Activated T-cell treated with anti-CD3 and anti-CD28 coated beads, Interleukin-2, amount 50 U/mL, for 72 hours (primary cell): ENCODE measurements at regions not wholly inside any gene's neighbourhood (a gene's known extent, or its start where the extent isn't known, plus 50 kb on each side); places are given as distances from the start of the nearest gene placed in this dataset.

Experiments
- ATAC-seq, 2 donors: fragments of 150-1000 bp; cut with Tn5 transposase; replicated peaks in 1 of 2; 2 replicates each; pipeline ENCODE4 v1.10.0; 2021; ENCODE audit warnings: moderate library complexity in 2 of 2, mild to moderate bottlenecking in 1 of 2
- DNase-seq, 2 donors: peaks; one replicate each; pipeline ENCODE4 v3.0.0; 2021 to 2022; ENCODE audit warnings: mixed read lengths in 1 of 2
- H3K27ac Mint-ChIP-seq: one replicate; pipeline ENCODE4 v1.8.0; 2022; ENCODE audit warnings: mild to moderate bottlenecking, moderate library complexity, mixed read lengths
- H3K27me3 Mint-ChIP-seq: one replicate; pipeline ENCODE4 v1.8.0; 2022; ENCODE audit warnings: low read depth, mixed read lengths
- H3K36me3 Mint-ChIP-seq, 2 donors: one replicate each; pipeline ENCODE4 v1.8.0; 2022; ENCODE audit warnings: mixed read lengths in 2 of 2, mild to moderate bottlenecking in 1 of 2; ENCODE audit not compliant: insufficient read depth in 2 of 2
- H3K4me1 Mint-ChIP-seq: one replicate; pipeline ENCODE4 v1.8.0; 2022; ENCODE audit warnings: low read depth, mixed read lengths
- H3K4me3 Mint-ChIP-seq, 2 donors: one replicate each; pipeline ENCODE4 v1.8.0; 2022; ENCODE audit warnings: mild to moderate bottlenecking in 2 of 2, mixed read lengths in 2 of 2, moderate library complexity in 2 of 2
- H3K9me3 Mint-ChIP-seq, 2 donors: one replicate each; pipeline ENCODE4 v1.8.0; 2022; ENCODE audit warnings: mixed read lengths in 2 of 2

- no peaks in the 10 kb centered on the region for H3K27me3 Mint-ChIP-seq
- H3K4me1 Mint-ChIP-seq: no peaks in the 10 kb centered on the region
- H3K4me3 Mint-ChIP-seq: no peak overlapping the region
These were observed 621.5 kb downstream of the QKI start for GRCh38 chr6:164035900-164036485.

GRCh38 chr6:164034602-164035140 lies 620.2 kb downstream of the QKI start:
- H3K9me3 Mint-ChIP-seq: peaks cover 0 to 2% of the 10 kb centered on the region in 2 donors
- no peak overlapping the region for H3K4me3 Mint-ChIP-seq
- no peak for ATAC-seq
- no peaks in the 10 kb centered on the region for H3K27me3 Mint-ChIP-seq
- no peaks in the 10 kb centered on the region for H3K36me3 Mint-ChIP-seq
- no peak overlapping the region for H3K27ac Mint-ChIP-seq
- DNase-seq: no peak
- H3K4me1 Mint-ChIP-seq: no peaks in the 10 kb centered on the region

More at GRCh38 chr6:164035900-164036485, 621.5 kb downstream of the QKI start:
- ATAC-seq (no peak), DNase-seq (no peak)
- H3K9me3 Mint-ChIP-seq: peaks cover 1 to 2% of the 10 kb centered on the region in 2 donors
- H3K36me3 Mint-ChIP-seq: no peaks in the 10 kb centered on the region
- no peak overlapping the region for H3K27ac Mint-ChIP-seq

GRCh38 chr6:164025180-164025579 lies 610.7 kb downstream of the QKI start:
- DNase-seq (no peak), ATAC-seq (no peak)
- Mint-ChIP-seq H3K4me3 (no peak overlapping the region), H3K27me3 (no peaks in the 10 kb centered on the region), H3K36me3 (no peaks in the 10 kb centered on the region), H3K4me1 (no peaks in the 10 kb centered on the region), H3K9me3 (no peaks in the 10 kb centered on the region), H3K27ac (no peak overlapping the region)

- no peaks in the 10 kb centered on the region for H3K4me1 Mint-ChIP-seq
- no peaks in the 10 kb centered on the region for H3K36me3 Mint-ChIP-seq
- H3K4me3 Mint-ChIP-seq: no peak overlapping the region
- H3K27me3 Mint-ChIP-seq: no peaks in the 10 kb centered on the region
- H3K9me3 Mint-ChIP-seq: no peaks in the 10 kb centered on the region
- no peak overlapping the region for H3K27ac Mint-ChIP-seq
- DNase-seq: no peak
- ATAC-seq: no peak
These were observed 609.0 kb downstream of the QKI start for GRCh38 chr6:164023535-164023934.

GRCh38 chr6:164022632-164023031 lies 608.1 kb downstream of the QKI start:
- H3K27ac Mint-ChIP-seq: no peak overlapping the region
- H3K27me3 Mint-ChIP-seq: no peaks in the 10 kb centered on the region
- H3K36me3 Mint-ChIP-seq: no peaks in the 10 kb centered on the region
- DNase-seq: no peak
- H3K9me3 Mint-ChIP-seq: no peaks in the 10 kb centered on the region
- H3K4me3 Mint-ChIP-seq: no peak overlapping the region
- ATAC-seq: no peak
- no peaks in the 10 kb centered on the region for H3K4me1 Mint-ChIP-seq

- H3K27me3 Mint-ChIP-seq: no peaks in the 10 kb centered on the region
- H3K4me3 Mint-ChIP-seq: no peak overlapping the region
- no peaks in the 10 kb centered on the region for H3K9me3 Mint-ChIP-seq
- no peak overlapping the region for H3K27ac Mint-ChIP-seq
- H3K4me1 Mint-ChIP-seq: no peaks in the 10 kb centered on the region
- ATAC-seq (no peak), DNase-seq (no peak)
- H3K36me3 Mint-ChIP-seq: no peaks in the 10 kb centered on the region
These were observed 607.2 kb downstream of the QKI start for GRCh38 chr6:164021589-164022250.

- Mint-ChIP-seq H3K4me3 (no peak overlapping the region), H3K36me3 (no peaks in the 10 kb centered on the region), H3K9me3 (no peaks in the 10 kb centered on the region), H3K27me3 (no peaks in the 10 kb centered on the region), H3K27ac (no peak overlapping the region), H3K4me1 (no peaks in the 10 kb centered on the region)
- ATAC-seq (no peak), DNase-seq (no peak)
These were observed 605.6 kb downstream of the QKI start for GRCh38 chr6:164020142-164020541.

- Mint-ChIP-seq H3K27me3 (no peaks in the 10 kb centered on the region), H3K4me3 (no peak overlapping the region), H3K4me1 (no peaks in the 10 kb centered on the region), H3K9me3 (no peaks in the 10 kb centered on the region), H3K27ac (no peak overlapping the region), H3K36me3 (no peaks in the 10 kb centered on the region)
- DNase-seq (no peak), ATAC-seq (no peak)
These were observed 603.6 kb downstream of the QKI start for GRCh38 chr6:164018133-164018532.

- Mint-ChIP-seq H3K9me3 (no peaks in the 10 kb centered on the region), H3K27ac (no peak overlapping the region), H3K4me3 (no peak overlapping the region), H3K27me3 (no peaks in the 10 kb centered on the region), H3K4me1 (no peaks in the 10 kb centered on the region), H3K36me3 (no peaks in the 10 kb centered on the region)
- no peak for DNase-seq
- ATAC-seq: no peak
These were observed 601.5 kb downstream of the QKI start for GRCh38 chr6:164016056-164016455.

- Mint-ChIP-seq H3K36me3 (no peaks in the 10 kb centered on the region), H3K9me3 (no peaks in the 10 kb centered on the region), H3K4me3 (no peak overlapping the region), H3K27ac (no peak overlapping the region), H3K27me3 (no peaks in the 10 kb centered on the region), H3K4me1 (no peaks in the 10 kb centered on the region)
- no peak for ATAC-seq
- no peak for DNase-seq
These were observed 600.6 kb downstream of the QKI start for GRCh38 chr6:164015088-164015484.

GRCh38 chr6:164014346-164015087 lies 600.0 kb downstream of the QKI start:
- DNase-seq (no peak), ATAC-seq (no peak)
- Mint-ChIP-seq H3K27me3 (no peaks in the 10 kb centered on the region), H3K9me3 (no peaks in the 10 kb centered on the region), H3K27ac (no peak overlapping the region), H3K36me3 (no peaks in the 10 kb centered on the region), H3K4me1 (no peaks in the 10 kb centered on the region), H3K4me3 (no peak overlapping the region)

GRCh38 chr6:164013480-164014208 lies 599.1 kb downstream of the QKI start:
- ATAC-seq (no peak), DNase-seq (no peak)
- Mint-ChIP-seq H3K4me1 (no peaks in the 10 kb centered on the region), H3K9me3 (no peaks in the 10 kb centered on the region), H3K36me3 (no peaks in the 10 kb centered on the region), H3K27ac (no peak overlapping the region), H3K27me3 (no peaks in the 10 kb centered on the region), H3K4me3 (no peak overlapping the region)

- Mint-ChIP-seq H3K36me3 (no peaks in the 10 kb centered on the region), H3K27me3 (no peaks in the 10 kb centered on the region), H3K4me1 (no peaks in the 10 kb centered on the region), H3K27ac (no peak overlapping the region), H3K4me3 (no peak overlapping the region), H3K9me3 (no peaks in the 10 kb centered on the region)
- no peak for DNase-seq
- ATAC-seq: no peak
These were observed 596.8 kb downstream of the QKI start for GRCh38 chr6:164011321-164011720.
